Duodenal mucosa (tissue), 2 donors: ENCODE measurements at regions not wholly inside any gene's neighbourhood (a gene's known extent, or its start where the extent isn't known, plus 50 kb on each side); places are given as distances from the start of the nearest gene placed in this dataset.
"Not testable (repeated sequence)": the region's sequence is repeated elsewhere in the genome, so short reads cannot be mapped to it uniquely, and the experiment has no call there.

Experiments used
- H3K27ac ChIP-seq: one replicate; pipeline ENCODE4 v1.7.0; 2013; ENCODE audit warnings: low read depth, low read length
- H3K27me3 ChIP-seq, 2 donors: one replicate each; pipeline ENCODE4 v1.7.0; 2013; ENCODE audit warnings: low read length in 2 of 2, control low read depth in 1 of 2; ENCODE audit not compliant: insufficient read depth in 2 of 2, control insufficient read depth in 1 of 2
- H3K36me3 ChIP-seq, 2 donors: one replicate each; pipeline ENCODE4 v1.7.0; 2013; ENCODE audit warnings: low read length in 2 of 2, control low read depth in 1 of 2; ENCODE audit not compliant: insufficient read depth in 2 of 2, control insufficient read depth in 1 of 2
- H3K4me1 ChIP-seq, 2 donors: one replicate each; pipeline ENCODE4 v1.7.0; 2013; ENCODE audit warnings: low read length in 2 of 2, control low read depth in 1 of 2; ENCODE audit not compliant: insufficient read depth in 2 of 2, control insufficient read depth in 1 of 2
- H3K4me3 ChIP-seq, 2 donors: one replicate each; pipeline ENCODE4 v1.7.0; 2013; ENCODE audit warnings: low read length in 2 of 2, low read depth in 1 of 2
- H3K9ac ChIP-seq, 2 donors: one replicate each; pipeline ENCODE4 v1.7.0; 2013; ENCODE audit warnings: low read length in 2 of 2, low read depth in 1 of 2
- H3K9me3 ChIP-seq, 2 donors: one replicate each; pipeline ENCODE4 v1.7.0; 2013; ENCODE audit warnings: low read length in 2 of 2, control low read depth in 1 of 2; ENCODE audit not compliant: control insufficient read depth in 1 of 2

DNA sequence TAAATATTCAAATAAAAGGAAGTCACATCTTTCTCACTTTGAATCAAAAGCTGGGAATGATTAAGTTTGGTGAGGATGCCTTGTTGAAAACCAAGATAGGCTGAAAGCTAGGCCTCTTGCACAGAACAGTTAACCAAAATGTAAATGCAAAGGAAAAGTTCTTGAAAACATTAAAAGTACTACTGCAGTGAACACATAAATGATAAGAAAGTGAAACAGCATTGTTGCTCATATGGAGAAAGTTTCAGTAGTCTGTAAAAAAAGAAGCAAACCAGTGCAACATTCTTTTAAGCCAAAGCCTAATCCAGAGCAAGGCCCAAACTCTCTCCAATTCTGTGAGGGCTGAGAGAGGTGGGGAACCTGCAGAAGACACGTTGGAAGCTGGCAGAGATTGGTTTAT lies 1281.9 kb downstream of the CDH12 start:
- not testable (repeated sequence) for H3K4me1 ChIP-seq, H3K36me3 ChIP-seq, H3K9me3 ChIP-seq, H3K4me3 ChIP-seq, H3K27me3 ChIP-seq, H3K27ac ChIP-seq, H3K9ac ChIP-seq

DNA sequence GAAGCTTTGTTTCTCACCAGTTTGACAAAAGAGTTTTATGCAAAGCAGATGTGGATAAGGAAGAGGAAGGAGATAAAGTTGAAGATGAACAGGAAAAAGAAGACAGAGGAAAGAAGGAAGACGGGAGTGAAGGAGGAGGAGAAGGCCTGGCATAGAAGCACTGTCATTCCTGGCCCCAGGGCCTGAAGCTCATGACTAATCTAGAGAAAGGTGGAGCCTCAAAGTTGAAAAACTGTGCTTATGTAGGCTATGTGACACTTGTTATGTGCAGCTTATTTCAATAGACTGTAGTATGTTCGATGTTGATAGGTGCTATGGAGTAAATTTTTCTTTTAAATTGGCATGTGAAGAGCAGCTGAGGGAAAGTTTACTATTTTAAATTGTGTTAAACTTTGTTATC lies 1294.0 kb downstream of the CDH12 start:
- not testable (repeated sequence) for H3K9me3 ChIP-seq, H3K4me3 ChIP-seq, H3K9ac ChIP-seq, H3K27me3 ChIP-seq, H3K36me3 ChIP-seq, H3K4me1 ChIP-seq, H3K27ac ChIP-seq

DNA sequence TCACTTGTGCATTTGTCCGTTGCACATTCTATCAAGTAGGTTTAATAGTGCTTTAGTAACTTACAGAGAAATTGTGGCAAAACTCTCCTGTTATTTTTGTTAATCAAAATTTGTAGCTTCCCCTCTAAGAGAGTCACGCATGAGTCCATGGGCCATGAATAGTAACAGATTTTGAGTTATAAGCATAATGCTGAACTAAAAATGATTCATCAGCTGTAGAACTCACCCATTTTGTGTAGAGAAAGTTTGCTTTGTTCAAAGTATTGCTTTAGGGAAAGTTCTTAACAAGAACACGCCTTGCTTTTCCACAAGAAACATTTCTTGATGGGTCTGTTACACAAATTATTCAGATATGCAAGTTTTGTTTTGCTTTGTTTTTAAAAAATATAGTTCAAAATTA lies 1300.9 kb downstream of the CDH12 start:
- H3K27me3 ChIP-seq, H3K36me3 ChIP-seq, H3K4me3 ChIP-seq, H3K9ac ChIP-seq, H3K9me3 ChIP-seq, H3K27ac ChIP-seq, H3K4me1 ChIP-seq: not testable (repeated sequence)

DNA sequence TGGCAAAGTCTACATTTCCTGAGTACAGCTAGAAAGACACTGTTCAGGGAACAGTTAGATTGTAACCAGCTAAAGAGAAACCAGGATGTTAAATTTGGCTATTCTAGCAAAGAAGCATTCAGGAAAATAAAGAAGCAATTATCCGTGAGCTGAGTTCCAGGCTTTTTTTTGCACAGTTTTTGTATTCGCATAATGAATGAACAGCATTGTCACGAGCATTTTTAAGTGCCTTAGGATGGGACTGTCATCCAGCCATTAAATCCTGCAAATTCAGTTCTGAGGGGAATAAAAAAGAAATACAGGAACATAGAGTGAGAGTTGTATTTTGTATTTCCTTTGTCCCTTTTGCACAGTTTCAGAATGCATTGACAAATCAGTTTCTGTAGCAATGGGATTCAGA lies 1302.2 kb downstream of the CDH12 start:
- not testable (repeated sequence) for H3K9ac ChIP-seq, H3K4me3 ChIP-seq, H3K27me3 ChIP-seq, H3K4me1 ChIP-seq, H3K27ac ChIP-seq, H3K9me3 ChIP-seq, H3K36me3 ChIP-seq

DNA sequence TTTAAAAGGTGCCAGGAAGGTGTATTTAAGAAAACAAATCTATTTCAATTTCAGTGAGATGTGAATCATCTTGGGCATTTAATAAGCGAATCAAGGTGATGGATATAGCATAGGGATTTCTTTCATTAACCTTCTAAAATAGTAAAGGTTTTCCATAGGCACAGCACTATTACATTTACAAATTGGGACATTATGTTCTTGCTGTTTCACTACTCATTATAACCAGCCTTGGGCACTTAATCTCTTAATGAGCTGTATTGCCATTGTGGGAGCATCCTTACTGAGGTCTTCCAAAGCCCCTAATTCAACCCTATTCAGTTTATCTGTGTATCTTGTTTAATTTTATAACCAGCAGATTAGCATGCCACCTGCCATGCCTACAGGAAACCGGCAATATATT lies 1305.5 kb downstream of the CDH12 start:
- H3K9me3 ChIP-seq, H3K9ac ChIP-seq, H3K4me3 ChIP-seq, H3K27ac ChIP-seq, H3K27me3 ChIP-seq, H3K4me1 ChIP-seq, H3K36me3 ChIP-seq: not testable (repeated sequence)

DNA sequence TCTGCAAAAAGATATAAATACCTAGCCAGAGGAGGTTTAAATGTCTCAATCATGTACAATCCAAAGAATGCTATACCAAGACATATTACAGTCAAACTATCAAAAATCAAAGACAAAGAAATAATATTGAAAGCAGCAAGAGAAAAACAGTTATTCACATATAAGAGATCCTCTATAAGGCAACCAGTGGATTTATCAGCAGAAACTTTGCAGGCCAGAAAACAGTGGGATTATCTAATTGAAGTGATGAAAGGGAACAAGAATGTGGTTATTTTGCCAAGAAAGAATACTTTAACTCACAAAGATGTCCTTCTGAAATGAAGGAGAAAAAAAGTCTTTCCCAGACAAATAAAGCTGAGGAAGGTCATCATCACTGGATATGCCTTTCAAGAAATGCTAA lies 1318.0 kb downstream of the CDH12 start:
- H3K27ac ChIP-seq, H3K4me3 ChIP-seq, H3K9ac ChIP-seq, H3K4me1 ChIP-seq, H3K27me3 ChIP-seq, H3K36me3 ChIP-seq, H3K9me3 ChIP-seq: not testable (repeated sequence)

DNA sequence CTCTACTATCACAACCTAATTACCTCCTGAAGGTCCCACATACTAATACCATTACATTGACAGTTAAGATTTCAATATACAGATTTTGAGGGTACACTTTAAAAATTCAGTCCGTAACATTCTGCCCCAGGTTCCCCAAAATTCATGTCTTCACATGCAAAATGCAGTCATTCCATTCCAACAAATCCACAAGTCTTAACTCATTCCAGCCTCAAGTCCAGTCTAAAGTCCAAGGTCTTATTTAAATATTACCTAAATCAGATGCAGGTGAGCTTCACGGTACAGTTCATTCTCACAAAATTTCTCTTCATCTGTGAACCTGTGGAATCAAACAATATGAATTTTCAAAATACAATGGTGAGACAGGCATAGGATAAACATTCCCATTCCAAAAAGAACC lies 1332.0 kb downstream of the CDH12 start:
- H3K4me3 ChIP-seq, H3K27me3 ChIP-seq, H3K9ac ChIP-seq, H3K9me3 ChIP-seq, H3K27ac ChIP-seq, H3K4me1 ChIP-seq, H3K36me3 ChIP-seq: not testable (repeated sequence)

DNA sequence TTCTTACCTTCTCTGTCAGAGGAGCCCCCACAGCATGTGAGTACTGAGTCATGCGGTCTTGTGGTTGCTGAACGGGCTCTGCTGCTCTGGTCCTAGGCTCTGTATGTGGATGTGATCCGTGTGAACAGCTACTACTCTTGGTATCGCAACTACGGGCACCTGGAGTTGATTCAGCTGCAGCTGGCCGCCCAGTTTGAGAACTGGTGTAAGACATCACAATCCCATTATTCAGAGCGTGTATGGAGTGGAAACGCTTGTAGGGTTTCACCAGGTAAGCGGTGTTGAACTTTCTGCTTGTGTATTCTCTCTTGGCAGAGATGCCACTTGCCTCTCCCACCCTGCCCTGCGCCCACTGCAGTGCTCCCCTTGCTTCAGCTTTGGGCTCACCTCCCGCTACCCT lies 1356.2 kb downstream of the CDH12 start:
- H3K4me1 ChIP-seq, H3K36me3 ChIP-seq, H3K4me3 ChIP-seq, H3K27ac ChIP-seq, H3K27me3 ChIP-seq, H3K9ac ChIP-seq, H3K9me3 ChIP-seq: not testable (repeated sequence)

DNA sequence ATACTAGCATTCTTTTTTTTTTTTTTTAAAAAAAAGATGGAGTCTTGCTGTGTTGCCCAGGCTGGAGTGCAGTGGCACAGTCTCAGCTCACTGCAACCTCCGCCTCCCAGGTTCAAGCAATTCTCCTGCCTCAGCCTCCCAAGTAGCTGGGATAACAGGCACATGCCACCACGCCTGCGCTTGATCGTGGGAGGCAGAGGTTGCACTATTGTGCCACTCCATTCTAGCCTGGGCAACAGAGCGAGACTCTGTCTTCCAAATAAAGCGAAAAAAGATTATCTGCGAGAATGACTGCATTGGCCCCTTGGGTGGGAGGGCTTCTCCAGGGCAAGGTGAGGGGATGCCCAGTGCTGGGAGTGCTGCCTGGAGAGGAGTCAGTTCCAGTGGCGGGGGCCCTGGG lies 1357.1 kb downstream of the CDH12 start:
- not testable (repeated sequence) for H3K9me3 ChIP-seq, H3K27me3 ChIP-seq, H3K36me3 ChIP-seq, H3K4me3 ChIP-seq, H3K9ac ChIP-seq, H3K27ac ChIP-seq, H3K4me1 ChIP-seq

DNA sequence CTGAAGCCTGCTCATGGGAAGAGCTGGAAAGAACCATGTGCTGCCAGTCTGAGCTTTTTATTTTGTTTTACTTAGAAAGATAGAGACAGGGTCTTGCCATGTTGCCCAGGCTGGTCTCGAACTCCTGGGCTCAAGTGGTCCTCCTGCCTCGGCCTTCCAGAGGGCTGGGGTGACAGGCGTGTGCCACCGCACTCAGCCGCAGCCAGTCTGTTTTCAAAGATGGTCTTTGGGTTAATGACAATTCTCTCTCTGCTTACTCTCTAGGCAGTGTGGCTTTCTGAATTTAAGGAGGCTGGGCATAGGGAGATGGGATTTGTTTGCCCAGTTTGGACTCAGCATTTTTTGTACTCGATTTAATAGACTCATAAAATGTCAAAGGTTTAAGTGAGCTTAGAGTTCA lies 1357.9 kb downstream of the CDH12 start:
- H3K9ac ChIP-seq, H3K4me3 ChIP-seq, H3K9me3 ChIP-seq, H3K27ac ChIP-seq, H3K4me1 ChIP-seq, H3K27me3 ChIP-seq, H3K36me3 ChIP-seq: not testable (repeated sequence)

DNA sequence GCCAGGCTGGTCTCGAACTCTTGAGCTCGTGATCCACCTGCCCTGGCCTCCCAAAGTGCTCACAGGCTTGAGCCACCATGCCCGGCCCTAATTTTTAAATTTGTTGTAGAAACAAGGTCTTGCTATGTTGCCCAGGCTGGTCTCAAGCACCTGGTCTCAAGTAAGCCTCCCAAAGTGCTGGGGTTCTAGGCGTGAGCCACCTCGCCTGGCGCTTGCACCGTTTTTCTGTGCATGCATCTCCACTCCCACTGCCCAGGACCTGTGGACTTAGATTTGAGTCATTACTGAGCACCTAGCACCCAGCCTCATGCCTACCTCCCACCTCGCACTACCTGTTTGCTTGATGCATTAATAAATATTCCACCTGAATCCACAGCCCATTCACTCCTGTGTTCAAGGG lies 1359.1 kb downstream of the CDH12 start:
- not testable (repeated sequence) for H3K36me3 ChIP-seq, H3K9me3 ChIP-seq, H3K27me3 ChIP-seq

More for the DNA sequence above, 1359.1 kb downstream of the CDH12 start:
- not testable (repeated sequence) for H3K4me1 ChIP-seq, H3K27ac ChIP-seq, H3K9ac ChIP-seq, H3K4me3 ChIP-seq
